Activated naive CD8-positive, alpha-beta T cell treated with anti-CD3 and anti-CD28 coated beads, Interleukin-2, amount 50 U/mL, for 16 hours (primary cell): ENCODE measurements at regions not wholly inside any gene's neighbourhood (a gene's known extent, or its start where the extent isn't known, plus 50 kb on each side); places are given as distances from the start of the nearest gene placed in this dataset.

ENCODE experiments used
- DNase-seq: peaks from one replicate; pipeline ENCODE4 v3.0.0-alpha.2; 2020; ENCODE audit warnings: low read depth, low spot score

DNA sequence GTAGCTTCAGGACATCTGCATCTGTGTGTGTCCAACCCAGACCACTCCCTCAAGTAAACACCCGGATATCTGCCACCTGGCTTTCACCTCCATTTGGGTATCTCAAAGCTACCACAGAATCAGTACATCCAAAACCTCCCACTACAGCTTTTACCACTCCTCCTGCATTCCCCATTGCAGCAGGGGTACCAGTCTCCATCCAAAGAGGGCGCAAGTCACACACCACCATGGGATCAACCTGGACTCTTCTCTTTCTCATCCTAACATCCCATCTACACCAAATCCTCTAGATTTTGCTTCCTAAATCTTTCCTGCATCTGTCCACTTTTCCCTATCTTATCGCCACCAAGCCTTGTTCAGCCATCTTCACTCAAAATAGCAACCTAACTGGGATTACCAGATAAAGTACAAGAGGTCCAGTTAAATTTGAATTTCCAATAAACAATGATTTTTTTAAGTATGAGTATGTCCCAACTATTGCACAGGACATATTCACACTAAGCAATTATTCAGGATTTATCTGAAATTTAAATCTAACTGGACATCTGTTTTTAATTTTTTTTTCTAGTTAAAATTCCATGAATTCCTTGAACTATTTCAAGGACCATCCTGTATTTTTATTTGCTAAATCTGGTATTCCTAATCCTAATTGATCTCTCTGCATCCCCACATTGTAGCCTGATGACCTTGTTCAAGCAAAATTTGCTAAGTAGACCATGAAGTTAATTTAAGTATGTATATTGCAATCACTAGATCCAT is 164.3 kb upstream of the MLN start:
- no peak for DNase-seq

DNA sequence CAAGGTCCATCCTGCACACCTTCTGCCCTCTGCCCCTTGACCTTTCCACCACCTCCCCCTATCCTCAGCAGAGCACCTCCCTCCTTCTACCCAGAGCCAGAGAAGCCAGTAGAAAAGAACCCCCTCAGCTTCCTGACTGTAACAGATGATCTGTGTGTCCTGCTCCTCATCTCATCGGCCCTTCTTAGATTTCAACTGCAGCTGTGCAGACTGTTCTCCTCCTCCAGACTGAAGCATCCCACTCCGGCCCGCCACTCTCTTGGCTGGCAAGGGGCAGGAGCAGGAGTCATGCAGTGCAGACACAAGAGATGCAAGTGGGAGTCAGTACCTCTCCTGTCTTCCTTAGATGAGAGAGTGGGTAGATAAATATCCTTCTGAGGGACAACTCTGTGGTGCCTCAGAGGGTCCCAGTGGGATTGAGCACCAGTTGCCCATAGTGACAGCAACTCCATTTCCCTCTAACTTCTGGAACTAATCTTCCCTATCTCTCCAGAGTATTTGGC is 163.5 kb upstream of the MLN start:
- DNase-seq = no peak

DNA sequence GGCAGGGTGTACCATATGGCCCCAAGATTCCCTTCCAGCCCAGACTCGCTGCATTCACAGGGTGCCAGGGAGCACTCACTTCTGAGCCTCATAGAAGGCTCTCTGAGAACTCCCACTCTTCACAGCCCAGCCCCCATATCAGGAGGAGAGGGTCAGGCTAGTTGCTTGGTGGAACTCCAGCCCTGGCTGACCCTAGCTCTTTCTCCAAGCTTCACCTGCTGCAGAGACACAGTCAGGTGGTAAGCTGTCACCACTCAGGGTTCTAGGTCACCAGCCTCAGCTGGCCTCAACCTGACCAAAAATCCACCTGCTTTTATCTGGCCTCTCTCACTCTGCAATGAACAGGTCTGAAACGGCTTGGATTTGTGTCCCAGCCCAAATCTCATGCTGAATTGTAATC is 162.7 kb upstream of the MLN start:
- no peak for DNase-seq

DNA sequence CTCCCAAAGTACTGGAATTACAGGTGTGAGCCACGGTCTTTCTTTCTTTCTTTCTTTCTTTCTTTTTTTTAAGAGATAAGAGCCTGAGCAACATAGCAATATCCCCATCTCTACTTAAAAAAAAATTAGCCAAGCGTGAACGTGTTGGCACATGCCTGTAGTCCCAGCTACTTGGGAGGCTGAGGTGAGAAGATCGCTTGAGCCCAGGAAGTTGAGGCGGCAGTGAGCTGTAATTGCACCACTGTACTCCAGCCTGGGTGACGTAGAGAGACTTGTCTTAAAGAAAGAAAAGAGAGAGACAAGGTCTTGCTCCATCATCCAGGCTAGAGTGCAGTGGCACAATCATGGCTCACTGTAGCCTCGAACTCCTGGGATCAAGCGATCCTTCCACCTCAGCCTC is 162.0 kb upstream of the MLN start:
- DNase-seq = no peak

DNA sequence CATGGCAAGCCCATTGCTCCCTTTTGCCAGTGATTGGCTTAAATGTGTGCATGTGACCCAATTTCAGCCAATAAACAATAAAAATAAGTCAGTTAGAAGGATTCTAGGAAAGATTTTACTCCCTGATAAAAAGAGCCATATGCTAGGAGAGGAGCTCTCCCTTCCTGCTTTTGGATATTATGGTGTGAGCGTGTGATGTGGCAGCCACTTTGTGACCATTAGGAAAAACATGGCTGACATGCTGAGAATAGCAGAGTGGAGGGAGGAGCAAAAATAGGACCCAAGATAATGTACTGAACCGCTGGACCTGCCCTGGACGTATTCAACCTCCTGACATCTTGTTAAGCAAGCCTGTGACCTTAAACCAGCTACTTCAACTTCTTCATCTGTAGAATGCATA is 160.6 kb upstream of the MLN start:
- no peak for DNase-seq

DNA sequence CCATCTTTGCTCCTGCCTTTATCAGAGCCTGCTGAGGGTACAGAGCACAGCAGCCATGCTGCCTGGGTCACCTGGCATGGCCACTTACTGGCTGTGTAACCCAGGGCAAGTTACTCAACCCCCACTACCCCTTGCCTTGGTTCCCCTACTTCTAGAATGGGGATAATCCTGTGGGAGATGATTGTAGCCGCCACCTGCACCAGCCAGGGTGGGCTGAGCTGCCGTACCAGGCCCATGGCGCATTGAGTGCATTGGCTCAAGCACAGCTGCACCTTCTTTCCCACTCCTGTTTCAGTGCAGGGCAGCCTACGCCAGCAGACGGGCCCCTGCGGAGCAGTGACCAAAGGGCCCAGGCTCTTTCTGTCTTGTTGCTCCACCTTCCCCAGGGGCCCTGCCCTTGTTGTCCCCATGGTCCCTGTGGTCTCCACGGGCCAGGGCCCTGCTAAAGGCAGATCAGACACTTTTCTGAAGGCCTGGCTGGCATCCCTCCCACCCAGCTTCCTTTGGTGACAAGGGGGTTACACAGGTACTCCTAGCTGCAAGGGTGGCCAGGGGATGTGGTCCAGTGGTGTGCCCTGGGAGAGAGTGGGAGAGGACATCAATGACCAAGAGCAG is 159.4 kb upstream of the MLN start:
- no peak for DNase-seq

DNA sequence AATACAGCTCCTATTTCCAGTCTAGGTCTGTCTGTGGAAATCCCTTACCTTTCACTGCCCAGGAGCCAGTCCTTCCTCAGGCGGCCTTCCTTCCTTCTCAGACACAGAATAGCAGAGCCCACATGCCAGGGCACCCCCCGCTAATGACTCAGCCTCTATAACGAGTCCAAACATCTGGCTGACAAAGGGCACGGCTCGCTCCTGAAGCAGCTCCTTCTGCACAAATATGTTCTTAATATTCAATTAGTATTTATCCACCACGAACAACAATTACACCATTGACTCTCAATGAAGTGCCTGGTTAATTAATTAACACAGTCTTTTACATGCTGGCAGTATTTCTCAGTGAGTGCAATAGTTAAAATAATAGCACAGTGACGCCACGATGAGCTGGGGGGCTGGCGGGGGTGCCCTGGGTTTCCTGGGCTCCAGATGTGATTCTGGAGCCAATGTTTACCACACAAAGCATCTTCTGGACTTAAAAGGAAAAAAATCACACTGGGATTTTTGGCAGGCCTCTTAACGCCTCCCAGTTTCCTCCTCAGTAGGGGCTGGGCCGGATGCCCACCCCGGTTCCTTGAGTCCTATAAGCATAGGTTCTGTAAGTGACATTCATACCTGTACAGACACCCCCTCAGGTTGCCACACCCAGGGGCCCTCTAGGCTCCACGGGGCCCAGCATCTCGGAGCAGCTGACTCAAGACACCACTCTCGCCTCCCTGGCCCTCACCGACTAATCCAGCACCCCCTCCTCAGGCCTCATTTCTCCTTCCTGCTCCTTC is 158.6 kb upstream of the MLN start:
- no peak for DNase-seq

DNA sequence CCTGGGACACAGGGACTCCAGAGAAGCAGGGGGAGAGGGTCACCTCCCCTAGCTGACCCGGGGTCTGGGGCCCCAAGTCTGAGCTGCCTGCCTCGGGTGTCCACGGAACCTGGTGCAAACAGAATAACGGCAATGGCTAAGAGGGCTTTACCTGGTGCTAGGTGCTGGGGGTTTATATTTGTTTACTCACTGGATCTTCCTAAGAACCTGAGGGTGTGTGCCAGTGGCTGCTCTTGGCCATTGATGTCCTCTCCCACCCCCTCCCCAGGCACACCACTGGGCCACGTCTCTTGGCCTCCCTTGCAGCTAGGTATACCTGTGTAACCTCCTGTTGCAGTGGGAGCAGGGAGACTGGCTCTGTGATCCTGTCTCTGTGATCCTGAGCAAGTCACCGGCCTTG is 157.9 kb upstream of the MLN start:
- no peak for DNase-seq

DNA sequence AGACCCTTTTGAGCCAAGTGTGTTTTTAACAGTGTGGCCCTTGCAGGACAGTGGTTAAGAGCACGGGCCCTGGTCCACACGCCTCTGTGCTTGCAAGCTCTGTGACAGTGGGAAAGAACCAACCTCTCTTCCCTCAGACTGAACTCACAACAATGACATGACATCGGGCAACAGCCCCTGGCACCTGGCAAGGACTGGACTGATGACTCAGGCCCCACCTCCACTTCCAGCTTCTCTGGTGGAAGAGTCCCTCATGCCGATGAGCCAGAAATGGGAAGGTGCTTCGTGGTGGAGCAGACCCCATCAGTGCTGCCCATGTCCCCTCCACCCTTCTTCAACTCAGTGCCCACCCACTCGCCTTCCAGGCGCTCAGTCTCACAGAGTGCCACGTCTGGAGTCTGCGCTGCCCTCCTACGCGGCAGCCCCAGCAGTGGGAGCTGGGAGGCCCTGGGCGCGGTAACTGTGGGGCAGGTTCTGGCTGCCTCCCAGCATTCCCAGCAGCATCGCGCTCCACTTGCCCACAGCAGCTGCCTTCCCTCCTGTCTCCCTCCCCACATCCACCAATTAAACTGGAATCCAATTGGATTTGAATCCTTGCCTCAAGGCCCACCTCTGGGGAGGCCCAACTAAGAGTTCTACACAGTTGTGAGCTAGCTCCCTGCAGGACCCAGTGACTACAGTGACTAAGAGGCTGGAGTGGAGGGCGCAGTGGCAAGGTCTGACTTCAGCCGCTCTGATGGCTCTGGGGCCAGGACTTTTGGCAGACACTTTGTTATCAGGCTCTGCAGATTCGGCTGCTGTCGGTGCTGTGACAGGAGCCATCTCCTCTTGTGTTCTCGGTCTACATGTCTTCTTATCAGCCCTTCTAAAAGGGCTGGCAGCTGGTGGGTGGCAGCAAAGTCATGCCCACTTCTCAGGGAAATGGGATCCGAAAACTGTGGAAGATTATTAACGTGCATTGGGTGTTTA is 156.8 kb upstream of the MLN start:
- no peak for DNase-seq

DNA sequence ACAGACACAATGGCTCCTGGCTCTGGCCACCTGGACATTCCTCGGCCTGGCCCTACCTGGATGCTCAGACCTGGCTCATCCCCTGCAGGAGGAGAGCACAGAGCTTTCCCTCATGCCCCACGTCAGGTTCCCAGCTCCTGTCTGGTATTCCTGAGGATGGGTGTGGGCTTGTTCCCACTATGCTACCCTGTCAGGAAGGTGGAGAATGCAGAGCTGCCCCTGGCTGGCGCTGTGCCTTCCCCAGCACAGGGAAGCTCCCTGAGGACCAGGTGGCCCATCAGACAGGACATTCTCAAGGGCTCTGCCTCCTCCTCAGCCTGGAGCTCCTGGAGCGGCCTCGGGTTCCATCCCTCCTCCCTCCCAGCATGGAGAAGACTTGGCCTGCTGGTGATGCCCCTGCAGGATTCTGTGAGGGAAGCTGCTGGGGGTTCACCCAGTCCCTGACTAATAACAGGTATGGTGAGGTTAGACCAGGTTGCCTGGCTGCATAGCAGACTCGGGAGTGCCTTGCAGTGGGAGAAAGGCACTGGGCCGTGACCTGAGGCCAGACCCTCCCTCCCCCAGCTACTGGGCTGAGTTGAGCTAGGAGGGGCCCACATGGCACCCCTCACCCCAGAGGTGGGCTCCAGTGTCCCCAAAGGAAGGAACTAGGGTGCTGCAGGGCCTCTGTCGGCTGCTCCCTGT is 156.0 kb upstream of the MLN start:
- DNase-seq = no peak

DNA sequence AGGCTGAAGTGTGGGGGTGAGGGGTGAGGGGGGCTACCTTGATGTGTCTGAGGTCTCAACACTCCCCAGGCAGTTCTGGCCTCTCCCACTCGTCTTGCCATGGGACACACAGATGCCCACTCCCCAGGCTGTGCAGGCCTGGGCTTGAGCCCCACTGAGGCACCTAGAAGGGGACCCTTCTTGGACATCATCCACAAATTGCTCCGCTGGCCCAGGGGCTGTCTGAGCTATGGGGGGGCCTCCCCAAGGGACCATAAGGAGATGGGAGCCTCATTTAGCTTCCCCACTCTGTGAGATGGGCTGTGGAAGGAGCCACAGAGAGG is 155.5 kb upstream of the MLN start:
- no peak for DNase-seq

DNA sequence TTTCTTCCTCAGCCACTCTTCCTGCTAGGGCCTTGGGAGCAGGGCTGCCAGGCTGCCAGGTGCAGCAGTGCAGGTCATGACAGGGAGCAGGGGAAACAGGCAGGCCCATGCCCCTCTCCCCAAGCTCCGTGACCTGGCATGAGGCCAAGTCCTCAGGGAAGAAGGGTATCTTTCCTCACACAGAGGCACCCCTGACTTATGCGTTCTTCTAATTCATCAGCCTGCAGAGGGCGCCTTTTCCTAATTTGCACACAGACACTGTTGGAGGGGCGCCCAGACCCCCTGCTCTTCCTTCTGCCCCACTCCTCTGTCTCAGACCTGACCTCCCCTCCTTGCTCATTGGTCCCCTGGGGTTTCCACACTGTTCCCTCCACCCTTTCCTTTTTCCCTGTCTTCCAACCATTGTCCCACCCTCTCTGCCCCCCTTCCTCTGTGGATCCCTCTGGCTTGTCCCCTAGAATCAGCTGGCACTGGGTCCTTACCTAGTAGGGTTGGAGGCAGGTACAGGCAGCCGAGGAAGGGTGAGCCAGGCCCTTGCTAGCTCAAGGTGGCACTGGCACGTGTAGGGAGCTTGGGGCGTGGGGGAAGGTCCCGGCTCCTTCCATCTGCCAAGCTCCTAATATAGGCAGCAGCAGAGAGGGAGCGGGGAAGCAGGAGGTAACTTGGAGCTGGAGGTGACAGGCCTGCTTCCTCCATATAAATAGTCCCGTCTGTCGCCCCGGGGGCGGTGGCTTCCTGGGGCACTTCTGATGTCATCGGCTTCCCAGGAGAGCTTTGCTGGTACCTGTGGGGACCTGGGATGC is 154.9 kb upstream of the MLN start:
- DNase-seq = no peak

DNA sequence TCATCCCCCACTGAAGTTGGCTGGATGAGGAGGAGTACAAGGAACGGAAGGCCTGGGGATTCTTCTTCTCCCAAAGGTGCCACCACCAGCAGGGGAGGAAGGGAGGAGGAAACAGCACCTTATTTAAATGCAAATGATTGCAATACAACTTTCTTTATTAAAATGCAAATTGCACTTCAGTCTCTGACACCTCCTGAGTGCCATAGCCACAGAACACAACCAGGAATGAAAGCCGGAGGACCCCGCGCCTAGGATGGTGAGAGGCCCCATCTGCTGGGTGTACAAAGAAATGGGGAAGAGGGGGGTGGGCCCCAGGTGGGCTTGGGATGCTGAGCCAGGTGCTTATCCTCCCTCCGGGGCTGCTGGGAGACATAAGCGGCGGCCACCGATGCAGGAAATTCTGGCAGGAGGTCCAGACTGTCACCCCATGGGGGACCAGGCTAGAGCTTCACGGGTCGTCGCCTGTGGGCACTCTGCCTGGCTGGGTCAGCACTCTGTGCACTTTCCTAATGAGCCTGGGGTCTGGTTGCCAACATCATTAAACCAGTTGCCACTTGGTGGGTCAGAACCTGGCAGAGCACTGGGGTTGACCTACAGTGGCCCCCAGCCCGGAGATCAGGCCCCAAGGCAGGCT is 154.2 kb upstream of the MLN start:
- no peak for DNase-seq

DNA sequence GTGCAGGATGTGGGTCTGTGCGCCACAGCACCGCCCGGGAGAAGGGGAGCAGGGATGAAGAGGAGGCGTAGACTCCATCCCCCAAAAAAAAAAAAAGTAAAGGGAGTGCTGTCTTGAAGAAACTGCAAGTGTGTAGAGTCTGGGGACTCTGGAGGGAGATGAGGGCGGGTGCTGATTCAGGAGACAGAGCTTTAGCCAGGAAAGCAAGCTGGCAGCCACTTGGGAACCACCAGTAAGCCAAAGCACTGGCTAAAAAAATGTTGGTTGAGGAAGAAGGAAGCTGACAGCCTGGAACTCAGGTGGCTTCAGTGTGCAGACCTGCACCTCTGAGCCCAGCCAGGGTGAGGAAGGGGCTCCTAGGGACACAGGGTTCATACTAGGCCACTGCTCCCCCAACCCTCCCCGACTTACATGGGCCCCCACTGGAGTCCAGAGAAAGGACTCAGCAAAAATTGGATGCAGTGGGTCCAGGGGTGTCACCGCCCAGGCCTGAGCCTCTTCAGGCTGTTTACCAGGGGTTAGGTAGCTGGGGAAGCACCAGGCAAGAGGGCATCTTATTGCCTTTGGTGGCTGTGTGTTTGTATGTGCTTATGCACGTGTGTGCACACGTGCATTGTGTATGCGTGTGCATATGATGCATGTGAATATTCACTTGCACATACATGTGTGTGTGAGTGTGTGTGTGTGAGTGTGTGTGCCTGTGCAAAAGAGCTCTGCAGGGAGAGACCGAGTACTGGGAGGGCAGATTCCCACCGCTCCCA is 153.5 kb upstream of the MLN start:
- no peak for DNase-seq

DNA sequence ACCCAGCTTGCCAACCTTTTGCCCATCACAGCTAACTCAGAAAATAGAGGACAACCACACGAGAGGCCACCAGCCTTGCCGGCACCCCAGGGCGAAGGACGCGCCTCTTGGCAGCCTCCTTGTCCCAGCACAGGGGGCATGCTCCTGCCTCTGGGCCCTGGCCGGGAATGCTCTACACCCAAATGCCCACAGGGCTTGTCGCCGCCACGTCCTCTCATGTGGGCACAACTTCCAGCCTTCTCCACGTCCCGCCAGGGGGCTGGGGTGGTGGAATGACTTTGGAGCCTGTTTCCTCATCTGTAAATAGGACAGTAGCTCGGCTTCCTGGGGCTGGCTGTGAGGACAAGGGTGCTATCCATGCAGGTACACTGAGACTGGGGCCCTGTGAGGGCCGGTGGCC is 152.4 kb upstream of the MLN start:
- no peak for DNase-seq

DNA sequence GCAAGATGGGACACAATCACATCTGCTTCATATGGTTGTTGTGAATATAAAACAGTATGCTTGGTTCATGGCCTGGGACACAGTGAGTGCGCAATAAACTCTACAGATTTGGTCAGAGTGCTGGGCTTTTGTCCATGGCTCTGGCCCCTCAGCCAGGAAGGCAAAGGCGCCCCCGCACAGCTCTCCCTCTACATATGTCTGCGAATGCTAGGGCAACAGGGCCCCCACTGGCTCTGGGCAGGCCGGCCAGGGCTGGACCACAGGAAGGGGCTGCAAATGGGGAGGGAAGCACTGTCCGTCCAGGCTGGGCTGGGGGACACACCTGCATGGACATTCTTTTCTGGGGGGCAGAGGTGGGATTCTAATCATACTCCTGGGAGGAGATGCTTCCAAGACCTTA is 151.8 kb upstream of the MLN start:
- DNase-seq = no peak

DNA sequence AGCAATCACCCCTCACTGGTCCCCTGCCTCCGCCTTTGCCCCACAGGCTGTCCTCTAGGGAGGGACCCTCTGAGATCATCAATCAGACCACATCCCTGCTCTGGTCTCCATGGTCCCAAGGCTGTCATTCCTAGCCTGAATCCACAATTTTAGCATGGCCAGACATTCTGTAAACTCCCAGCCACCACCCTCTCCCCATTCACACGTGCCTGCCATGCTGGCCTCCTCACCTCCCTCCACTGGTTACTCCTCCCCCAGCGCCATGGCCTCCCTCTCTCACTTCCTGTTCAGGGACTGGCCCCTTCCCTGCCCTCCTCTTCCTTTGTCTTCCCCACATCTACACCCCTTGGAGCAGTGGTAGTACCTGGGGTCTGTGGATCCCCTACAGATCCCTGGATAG is 150.7 kb upstream of the MLN start:
- DNase-seq = no peak

DNA sequence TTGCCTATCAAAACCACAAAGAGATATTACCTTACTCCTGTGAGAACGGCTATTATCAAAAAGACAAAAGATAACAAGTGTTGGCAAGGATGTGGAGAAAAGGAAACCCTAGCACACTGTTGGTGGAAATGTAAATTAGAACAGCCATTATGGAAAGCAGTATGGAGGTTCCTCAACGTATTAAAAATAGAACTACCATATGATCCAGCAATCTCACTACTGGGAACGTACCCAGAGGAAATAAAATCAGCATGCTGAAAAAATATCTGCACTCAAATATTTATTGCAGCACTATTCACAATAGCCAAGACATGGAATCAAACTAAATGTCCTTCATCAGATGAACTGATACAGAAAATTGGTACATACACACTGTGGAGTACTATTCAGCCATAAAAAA is 149.4 kb upstream of the MLN start:
- DNase-seq = no peak

DNA sequence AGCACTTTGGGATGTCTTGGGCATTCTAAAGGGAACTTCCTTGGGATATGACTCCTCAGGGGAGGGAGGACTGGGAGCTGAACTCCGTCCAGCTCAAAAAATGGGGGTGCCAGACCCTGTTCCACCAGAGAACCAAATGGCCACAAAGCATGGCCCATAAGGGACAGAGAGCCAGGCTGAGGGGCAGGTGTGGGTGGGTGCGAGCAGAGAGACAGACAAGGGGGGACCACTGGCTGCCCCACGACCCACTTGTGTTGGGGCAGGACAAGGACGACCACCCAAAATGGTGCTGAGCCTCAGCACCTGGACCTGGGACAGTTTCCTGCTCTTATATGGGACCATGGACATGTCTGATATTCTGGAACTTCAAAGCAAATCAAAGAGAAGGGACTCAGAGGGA is 148.2 kb upstream of the MLN start:
- no peak for DNase-seq
